ENCODE measurements at regions not wholly inside any gene's neighbourhood (a gene's known extent, or its start where the extent isn't known, plus 50 kb on each side); places are given as distances from the start of the nearest gene placed in this dataset.

DNA sequence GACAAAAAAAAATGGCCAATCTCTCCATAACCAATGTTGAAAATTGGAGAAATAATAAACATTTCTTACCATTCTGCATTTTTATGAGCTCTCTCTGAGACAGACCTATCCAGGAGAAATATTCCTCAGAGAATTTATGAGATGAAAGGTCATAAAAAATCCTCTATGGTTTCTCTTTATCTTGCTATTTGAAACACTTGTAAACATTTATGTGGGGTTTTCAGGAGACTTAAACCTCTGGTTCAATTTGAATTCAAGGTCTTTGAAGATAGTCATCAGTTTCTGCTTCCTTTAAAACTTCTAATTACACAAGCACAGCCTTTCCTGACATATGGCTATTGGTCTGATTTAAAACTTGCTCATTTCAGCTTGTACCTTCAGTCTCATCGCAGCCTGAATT lies 78.5 kb upstream of the APBB1IP start:
- no peak for TF ChIP-seq JUND (IDR thresholded peaks at IDR 0.05)
- TF ChIP-seq, protein P1, sequence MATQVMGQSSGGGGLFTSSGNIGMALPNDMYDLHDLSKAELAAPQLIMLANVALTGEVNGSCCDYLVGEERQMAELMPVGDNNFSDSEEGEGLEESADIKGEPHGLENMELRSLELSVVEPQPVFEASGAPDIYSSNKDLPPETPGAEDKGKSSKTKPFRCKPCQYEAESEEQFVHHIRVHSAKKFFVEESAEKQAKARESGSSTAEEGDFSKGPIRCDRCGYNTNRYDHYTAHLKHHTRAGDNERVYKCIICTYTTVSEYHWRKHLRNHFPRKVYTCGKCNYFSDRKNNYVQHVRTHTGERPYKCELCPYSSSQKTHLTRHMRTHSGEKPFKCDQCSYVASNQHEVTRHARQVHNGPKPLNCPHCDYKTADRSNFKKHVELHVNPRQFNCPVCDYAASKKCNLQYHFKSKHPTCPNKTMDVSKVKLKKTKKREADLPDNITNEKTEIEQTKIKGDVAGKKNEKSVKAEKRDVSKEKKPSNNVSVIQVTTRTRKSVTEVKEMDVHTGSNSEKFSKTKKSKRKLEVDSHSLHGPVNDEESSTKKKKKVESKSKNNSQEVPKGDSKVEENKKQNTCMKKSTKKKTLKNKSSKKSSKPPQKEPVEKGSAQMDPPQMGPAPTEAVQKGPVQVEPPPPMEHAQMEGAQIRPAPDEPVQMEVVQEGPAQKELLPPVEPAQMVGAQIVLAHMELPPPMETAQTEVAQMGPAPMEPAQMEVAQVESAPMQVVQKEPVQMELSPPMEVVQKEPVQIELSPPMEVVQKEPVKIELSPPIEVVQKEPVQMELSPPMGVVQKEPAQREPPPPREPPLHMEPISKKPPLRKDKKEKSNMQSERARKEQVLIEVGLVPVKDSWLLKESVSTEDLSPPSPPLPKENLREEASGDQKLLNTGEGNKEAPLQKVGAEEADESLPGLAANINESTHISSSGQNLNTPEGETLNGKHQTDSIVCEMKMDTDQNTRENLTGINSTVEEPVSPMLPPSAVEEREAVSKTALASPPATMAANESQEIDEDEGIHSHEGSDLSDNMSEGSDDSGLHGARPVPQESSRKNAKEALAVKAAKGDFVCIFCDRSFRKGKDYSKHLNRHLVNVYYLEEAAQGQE (IDR thresholded peaks at IDR 0.05) = no peak
- TF ChIP-seq GABPA (IDR thresholded peaks at IDR 0.05 in 1 of 2, conservative IDR thresholded peaks at IDR 0.05 in 1 of 2) = no peak
- TF ChIP-seq, protein P2, sequence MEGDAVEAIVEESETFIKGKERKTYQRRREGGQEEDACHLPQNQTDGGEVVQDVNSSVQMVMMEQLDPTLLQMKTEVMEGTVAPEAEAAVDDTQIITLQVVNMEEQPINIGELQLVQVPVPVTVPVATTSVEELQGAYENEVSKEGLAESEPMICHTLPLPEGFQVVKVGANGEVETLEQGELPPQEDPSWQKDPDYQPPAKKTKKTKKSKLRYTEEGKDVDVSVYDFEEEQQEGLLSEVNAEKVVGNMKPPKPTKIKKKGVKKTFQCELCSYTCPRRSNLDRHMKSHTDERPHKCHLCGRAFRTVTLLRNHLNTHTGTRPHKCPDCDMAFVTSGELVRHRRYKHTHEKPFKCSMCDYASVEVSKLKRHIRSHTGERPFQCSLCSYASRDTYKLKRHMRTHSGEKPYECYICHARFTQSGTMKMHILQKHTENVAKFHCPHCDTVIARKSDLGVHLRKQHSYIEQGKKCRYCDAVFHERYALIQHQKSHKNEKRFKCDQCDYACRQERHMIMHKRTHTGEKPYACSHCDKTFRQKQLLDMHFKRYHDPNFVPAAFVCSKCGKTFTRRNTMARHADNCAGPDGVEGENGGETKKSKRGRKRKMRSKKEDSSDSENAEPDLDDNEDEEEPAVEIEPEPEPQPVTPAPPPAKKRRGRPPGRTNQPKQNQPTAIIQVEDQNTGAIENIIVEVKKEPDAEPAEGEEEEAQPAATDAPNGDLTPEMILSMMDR (IDR thresholded peaks at IDR 0.05; ENCODE audit: low read depth, low read length, missing input control) = no peak
- no peak for TF ChIP-seq RAD21 (IDR thresholded peaks at IDR 0.05)
- TF ChIP-seq, protein P3, sequence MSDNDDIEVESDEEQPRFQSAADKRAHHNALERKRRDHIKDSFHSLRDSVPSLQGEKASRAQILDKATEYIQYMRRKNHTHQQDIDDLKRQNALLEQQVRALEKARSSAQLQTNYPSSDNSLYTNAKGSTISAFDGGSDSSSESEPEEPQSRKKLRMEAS (IDR thresholded peaks at IDR 0.05) = no peak
- TF ChIP-seq RXRA (IDR thresholded peaks at IDR 0.05) = no peak
- no peak for TF ChIP-seq TAF1 (conservative IDR thresholded peaks at IDR 0.05)
- TF ChIP-seq FOXA1 (IDR thresholded peaks at IDR 0.05) = no peak
- TF ChIP-seq YY1 (IDR thresholded peaks at IDR 0.05) = no peak
- TF ChIP-seq, protein P4, sequence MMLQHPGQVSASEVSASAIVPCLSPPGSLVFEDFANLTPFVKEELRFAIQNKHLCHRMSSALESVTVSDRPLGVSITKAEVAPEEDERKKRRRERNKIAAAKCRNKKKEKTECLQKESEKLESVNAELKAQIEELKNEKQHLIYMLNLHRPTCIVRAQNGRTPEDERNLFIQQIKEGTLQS (IDR thresholded peaks at IDR 0.05) = no peak
- TF ChIP-seq, protein P5, sequence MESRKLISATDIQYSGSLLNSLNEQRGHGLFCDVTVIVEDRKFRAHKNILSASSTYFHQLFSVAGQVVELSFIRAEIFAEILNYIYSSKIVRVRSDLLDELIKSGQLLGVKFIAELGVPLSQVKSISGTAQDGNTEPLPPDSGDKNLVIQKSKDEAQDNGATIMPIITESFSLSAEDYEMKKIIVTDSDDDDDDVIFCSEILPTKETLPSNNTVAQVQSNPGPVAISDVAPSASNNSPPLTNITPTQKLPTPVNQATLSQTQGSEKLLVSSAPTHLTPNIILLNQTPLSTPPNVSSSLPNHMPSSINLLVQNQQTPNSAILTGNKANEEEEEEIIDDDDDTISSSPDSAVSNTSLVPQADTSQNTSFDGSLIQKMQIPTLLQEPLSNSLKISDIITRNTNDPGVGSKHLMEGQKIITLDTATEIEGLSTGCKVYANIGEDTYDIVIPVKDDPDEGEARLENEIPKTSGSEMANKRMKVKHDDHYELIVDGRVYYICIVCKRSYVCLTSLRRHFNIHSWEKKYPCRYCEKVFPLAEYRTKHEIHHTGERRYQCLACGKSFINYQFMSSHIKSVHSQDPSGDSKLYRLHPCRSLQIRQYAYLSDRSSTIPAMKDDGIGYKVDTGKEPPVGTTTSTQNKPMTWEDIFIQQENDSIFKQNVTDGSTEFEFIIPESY (IDR thresholded peaks at IDR 0.05) = no peak
- TF ChIP-seq SP1 (IDR thresholded peaks at IDR 0.05) = no peak
